NCI-H510A (cell line): ENCODE measurements at regions not wholly inside any gene's neighbourhood (a gene's known extent, or its start where the extent isn't known, plus 50 kb on each side); places are given as distances from the start of the nearest gene placed in this dataset.

Source experiments
- DNase-seq: peaks from one replicate; lab custom pipeline; 2025; lab: John Stamatoyannopoulos, UW

GRCh38 chr4:35423104-35423503, 821.2 kb downstream of the ARAP2 start:
- DNase-seq: no peak

GRCh38 chr4:35447474-35447873, 796.8 kb downstream of the ARAP2 start:
- no peak for DNase-seq

- no peak for DNase-seq
These were observed 785.3 kb downstream of the ARAP2 start for GRCh38 chr4:35459045-35459444.

- DNase-seq: no peak
These were observed 782.2 kb downstream of the ARAP2 start for GRCh38 chr4:35461931-35462659.

- DNase-seq: no peak
These were observed 780.9 kb downstream of the ARAP2 start for GRCh38 chr4:35463251-35463952.

- no peak for DNase-seq
These were observed 779.3 kb downstream of the ARAP2 start for GRCh38 chr4:35464964-35465528.

- DNase-seq: no peak
These were observed 753.2 kb downstream of the ARAP2 start for GRCh38 chr4:35491093-35491492.

GRCh38 chr4:35493977-35494376, 750.3 kb downstream of the ARAP2 start:
- no peak for DNase-seq

GRCh38 chr4:35494955-35495354, 749.4 kb downstream of the ARAP2 start:
- no peak for DNase-seq

GRCh38 chr4:35500812-35501211, 743.5 kb downstream of the ARAP2 start:
- DNase-seq: no peak

- no peak for DNase-seq
These were observed 740.9 kb downstream of the ARAP2 start for GRCh38 chr4:35503435-35503834.

- no peak for DNase-seq
These were observed 738.2 kb downstream of the ARAP2 start for GRCh38 chr4:35506161-35506560.

GRCh38 chr4:35511851-35512250, 732.5 kb downstream of the ARAP2 start:
- no peak for DNase-seq

- no peak for DNase-seq
These were observed 728.2 kb downstream of the ARAP2 start for GRCh38 chr4:35516102-35516501.

GRCh38 chr4:35520059-35520458, 724.3 kb downstream of the ARAP2 start:
- peak; percentile 56 for DNase-seq

- no peak for DNase-seq
These were observed 722.6 kb downstream of the ARAP2 start for GRCh38 chr4:35521682-35522081.

GRCh38 chr4:35525192-35525978, 718.9 kb downstream of the ARAP2 start:
- no peak for DNase-seq

GRCh38 chr4:35526456-35526855, 717.9 kb downstream of the ARAP2 start:
- no peak for DNase-seq

GRCh38 chr4:35534962-35535361, 709.4 kb downstream of the ARAP2 start:
- DNase-seq: no peak

GRCh38 chr4:35538807-35539206, 705.5 kb downstream of the ARAP2 start:
- no peak for DNase-seq

- DNase-seq: no peak
These were observed 704.8 kb downstream of the ARAP2 start for GRCh38 chr4:35539404-35540055.
